Suprapubic skin (tissue), 4 donors: ENCODE measurements at regions not wholly inside any gene's neighbourhood (a gene's known extent, or its start where the extent isn't known, plus 50 kb on each side); places are given as distances from the start of the nearest gene placed in this dataset.

Experiments used
- DNase-seq, 2 donors: peaks; one replicate each; pipeline ENCODE4 v3.0.0-alpha.2; 2019; ENCODE audit warnings: low spot score in 2 of 2
- H3K27ac ChIP-seq: fragments of 200-600 bp; sonication (generic); one replicate; pipeline ENCODE4 v1.5.1; 2019
- H3K27me3 ChIP-seq: fragments of 200-600 bp; sonication (generic); one replicate; pipeline ENCODE4 v1.5.1; 2019
- H3K36me3 ChIP-seq: fragments of 200-600 bp; sonication (generic); one replicate; pipeline ENCODE4 v1.5.1; 2019
- H3K4me1 ChIP-seq: fragments of 200-600 bp; sonication (generic); one replicate; pipeline ENCODE4 v1.5.1; 2019
- H3K4me3 ChIP-seq: fragments of 200-600 bp; sonication (generic); one replicate; pipeline ENCODE4 v1.5.1; 2019; ENCODE audit warnings: mild to moderate bottlenecking
- H3K9me3 ChIP-seq: fragments of 200-600 bp; sonication (generic); one replicate; pipeline ENCODE4 v1.5.1; 2019
- CTCF ChIP-seq, 2 donors: fragments of 200-600 bp in 1 of 2; fragments of 450-650 bp in 1 of 2; sonication (generic) in 1 of 2; IDR thresholded peaks; one replicate each; pipeline ENCODE4 v1.5.1; 2016 to 2019; ENCODE audit warnings: antibody characterized with exemption in 2 of 2, mild to moderate bottlenecking in 1 of 2, moderate library complexity in 1 of 2
- EP300 ChIP-seq: sonication (generic); formaldehyde crosslinking; IDR thresholded peaks from one replicate; pipeline ENCODE4 v1.6.1; 2017; ENCODE audit warnings: antibody characterized with exemption
- POLR2A ChIP-seq, 2 donors: fragments of 450-650 bp; IDR thresholded peaks; one replicate each; pipeline ENCODE4 v1.6.1; 2017; ENCODE audit warnings: antibody characterized with exemption in 2 of 2, mild to moderate bottlenecking in 2 of 2, moderate library complexity in 2 of 2
- POLR2AphosphoS5 ChIP-seq, 3 donors: sonication (generic); formaldehyde crosslinking; IDR thresholded peaks; one replicate each; pipeline ENCODE4 v1.6.1; 2017; ENCODE audit warnings: antibody characterized with exemption in 3 of 3
- WGBS: methylation state at CpG from one replicate; pipeline ENCODE4 v1.1.5; 2018; 5-methylcytosine and 5-hydroxymethylcytosine counted together

- H3K4me1 ChIP-seq: no peaks in the 10 kb centered on the region
- H3K27ac ChIP-seq: no peak overlapping the region
- no peaks in the 10 kb centered on the region for H3K36me3 ChIP-seq
- TF ChIP-seq CTCF (IDR thresholded peaks at IDR 0.05) (no peak), EP300 (no peak), POLR2AphosphoS5 (IDR thresholded peaks at IDR 0.05) (no peak), POLR2A (IDR thresholded peaks at IDR 0.05) (no peak)
- no peaks in the 10 kb centered on the region for H3K9me3 ChIP-seq
- no peaks in the 10 kb centered on the region for H3K27me3 ChIP-seq
- DNase-seq: no peak
- H3K4me3 ChIP-seq: no peak overlapping the region
- whole genome bisulfite sequencing: 74% methylated on average over 2 of the region's 2 CpGs
Observed at GRCh38 chr3:189038773-189039745, 132.7 kb upstream of the TPRG1 start.

GRCh38 chr3:189040656-189041335 is 131.0 kb upstream of the TPRG1 start:
- 63% methylated on average over 4 of the region's 4 CpGs for WGBS
- H3K4me1 ChIP-seq: no peaks in the 10 kb centered on the region
- TF ChIP-seq POLR2AphosphoS5 (IDR thresholded peaks at IDR 0.05) (no peak), CTCF (IDR thresholded peaks at IDR 0.05) (no peak), POLR2A (IDR thresholded peaks at IDR 0.05) (no peak), EP300 (no peak)
- no peaks in the 10 kb centered on the region for H3K27me3 ChIP-seq
- no peaks in the 10 kb centered on the region for H3K9me3 ChIP-seq
- H3K27ac ChIP-seq: no peak overlapping the region
- H3K4me3 ChIP-seq: no peak overlapping the region
- no peak for DNase-seq
- H3K36me3 ChIP-seq: no peaks in the 10 kb centered on the region

GRCh38 chr3:189041482-189042090 is 130.2 kb upstream of the TPRG1 start:
- TF ChIP-seq POLR2A (IDR thresholded peaks at IDR 0.05) (no peak), POLR2AphosphoS5 (IDR thresholded peaks at IDR 0.05) (no peak), CTCF (IDR thresholded peaks at IDR 0.05) (peak in 1 of 2 donors; percentile 26), EP300 (no peak)
- WGBS: 48% methylated on average over 2 of the region's 2 CpGs
- no peak overlapping the region for H3K4me3 ChIP-seq
- H3K27me3 ChIP-seq: no peaks in the 10 kb centered on the region
- H3K4me1 ChIP-seq: no peaks in the 10 kb centered on the region
- H3K27ac ChIP-seq: no peak overlapping the region
- no peaks in the 10 kb centered on the region for H3K9me3 ChIP-seq
- no peak for DNase-seq
- no peaks in the 10 kb centered on the region for H3K36me3 ChIP-seq

- Histone ChIP-seq H3K27me3 (no peaks in the 10 kb centered on the region), H3K4me3 (no peak overlapping the region), H3K36me3 (no peaks in the 10 kb centered on the region), H3K9me3 (no peaks in the 10 kb centered on the region), H3K27ac (no peak overlapping the region), H3K4me1 (no peaks in the 10 kb centered on the region)
- TF ChIP-seq EP300 (no peak), CTCF (IDR thresholded peaks at IDR 0.05) (no peak), POLR2A (IDR thresholded peaks at IDR 0.05) (no peak), POLR2AphosphoS5 (IDR thresholded peaks at IDR 0.05) (no peak)
- no peak for DNase-seq
- WGBS: 82% methylated on average over 4 of the region's 4 CpGs
Observed at GRCh38 chr3:189042832-189043231, 128.9 kb upstream of the TPRG1 start.
